Glomerular endothelial cell (primary cell): ENCODE measurements at regions not wholly inside any gene's neighbourhood (a gene's known extent, or its start where the extent isn't known, plus 50 kb on each side); places are given as distances from the start of the nearest gene placed in this dataset.
"Not testable (repeated sequence)": the region's sequence is repeated elsewhere in the genome, so short reads cannot be mapped to it uniquely, and the experiment has no call there.

Source experiments
- DNase-seq: peaks from one replicate; pipeline ENCODE4 v3.0.0-alpha.2; 2011; ENCODE audit warnings: low read depth, low spot score; ENCODE audit errors: extremely low read depth

GRCh38 chr10:36766940-36767339, 358.5 kb upstream of the ANKRD30A start:
- no peak for DNase-seq

- DNase-seq = no peak
These were observed 359.0 kb upstream of the ANKRD30A start for GRCh38 chr10:36766415-36766810.

GRCh38 chr10:36765782-36766414, 359.5 kb upstream of the ANKRD30A start:
- no peak for DNase-seq

GRCh38 chr10:36764823-36765222, 360.6 kb upstream of the ANKRD30A start:
- no peak for DNase-seq

GRCh38 chr10:36761121-36761520, 364.3 kb upstream of the ANKRD30A start:
- DNase-seq = no peak

- DNase-seq = no peak
These were observed 366.1 kb upstream of the ANKRD30A start for GRCh38 chr10:36759141-36759805.

GRCh38 chr10:36748128-36748871, 377.1 kb upstream of the ANKRD30A start:
- no peak for DNase-seq

GRCh38 chr10:36739884-36740445, 385.4 kb upstream of the ANKRD30A start:
- DNase-seq = no peak

GRCh38 chr10:36738738-36739431, 386.5 kb upstream of the ANKRD30A start:
- no peak for DNase-seq

GRCh38 chr10:36736311-36736710, 389.1 kb upstream of the ANKRD30A start:
- no peak for DNase-seq

- DNase-seq = not testable (repeated sequence)
These were observed 390.8 kb upstream of the ANKRD30A start for GRCh38 chr10:36734590-36734989.

- DNase-seq = no peak
These were observed 395.1 kb upstream of the ANKRD30A start for GRCh38 chr10:36730316-36730715.

GRCh38 chr10:36728626-36729025, 396.8 kb upstream of the ANKRD30A start:
- DNase-seq = no peak

- peak; percentile 5 for DNase-seq
These were observed 399.5 kb upstream of the ANKRD30A start for GRCh38 chr10:36725581-36726520.

GRCh38 chr10:36722777-36723176, 402.6 kb upstream of the ANKRD30A start:
- no peak for DNase-seq

GRCh38 chr10:36721871-36722270, 403.5 kb upstream of the ANKRD30A start:
- no peak for DNase-seq

- no peak for DNase-seq
These were observed 404.5 kb upstream of the ANKRD30A start for GRCh38 chr10:36720895-36721294.

- no peak for DNase-seq
These were observed 408.3 kb upstream of the ANKRD30A start for GRCh38 chr10:36717118-36717517.

GRCh38 chr10:36716291-36716690, 409.1 kb upstream of the ANKRD30A start:
- no peak for DNase-seq

- no peak for DNase-seq
These were observed 412.7 kb upstream of the ANKRD30A start for GRCh38 chr10:36712695-36713094.
